ENCODE measurements at regions not wholly inside any gene's neighbourhood (a gene's known extent, or its start where the extent isn't known, plus 50 kb on each side); places are given as distances from the start of the nearest gene placed in this dataset.

GRCh38 chr1:103953386-103953785 lies 203.7 kb downstream of the AMY1C start:
- no peaks in the 10 kb centered on the region; the same call in 1 of the 2 replicates for H3K9me2 ChIP-seq (ENCODE audit: insufficient read depth)
- no peaks in the 10 kb centered on the region for H3F3A ChIP-seq (ENCODE audit: insufficient read depth, low read depth)
- no peaks in the 10 kb centered on the region for H3K27me3 ChIP-seq (ENCODE audit: insufficient read depth, low read depth)
- no peak overlapping the region for H3K4me2 ChIP-seq
- no peak for DNase-seq
- H3K36me3 ChIP-seq (ENCODE audit: low read depth) = no peaks in the 10 kb centered on the region
- no peaks in the 10 kb centered on the region for H3K4me1 ChIP-seq (replicated peaks; ENCODE audit: insufficient read depth)
- no peaks in the 10 kb centered on the region for H4K20me1 ChIP-seq (ENCODE audit: insufficient read depth)
- no peak overlapping the region for H2AFZ ChIP-seq
- H3K9me3 ChIP-seq (ENCODE audit: insufficient read depth, low read depth) = no peaks in the 10 kb centered on the region
- H3K4me3 ChIP-seq = no peak overlapping the region
- no TSS peak for BruUV-seq (replicated peaks)
- no peaks in the 10 kb centered on the region for H3K79me2 ChIP-seq (ENCODE audit: low read depth)
- ChIA-PET CTCF (no interaction called here), POLR2A (ENCODE audit: unreplicated experiment) (no interaction called here)
- intact Hi-C loops (cut with micrococcal nuclease; ENCODE audit: unreplicated experiment) = no loop called here
- TF ChIP-seq EZH2 (IDR thresholded peaks at IDR 0.05; ENCODE audit: low read depth) (no peak), CTCF (conservative IDR thresholded peaks at IDR 0.05) (no peak)
- no peak overlapping the region for H3K27ac ChIP-seq

- Histone ChIP-seq H3K4me2 (no peak overlapping the region), H3K79me2 (ENCODE audit: low read depth) (no peaks in the 10 kb centered on the region), H3K9me2 (ENCODE audit: insufficient read depth) (no peaks in the 10 kb centered on the region; the same call in 1 of the 2 replicates), H4K20me1 (ENCODE audit: insufficient read depth) (no peaks in the 10 kb centered on the region), H2AFZ (no peak overlapping the region), H3K4me3 (no peak overlapping the region), H3F3A (ENCODE audit: insufficient read depth, low read depth) (no peaks in the 10 kb centered on the region), H3K4me1 (replicated peaks; ENCODE audit: insufficient read depth) (no peaks in the 10 kb centered on the region), H3K36me3 (ENCODE audit: low read depth) (no peaks in the 10 kb centered on the region), H3K27ac (no peak overlapping the region), H3K9me3 (ENCODE audit: insufficient read depth, low read depth) (no peaks in the 10 kb centered on the region), H3K27me3 (ENCODE audit: insufficient read depth, low read depth) (no peaks in the 10 kb centered on the region)
- ChIA-PET CTCF (no interaction called here), POLR2A (ENCODE audit: unreplicated experiment) (no interaction called here)
- no TSS peak for BruUV-seq (replicated peaks)
- TF ChIP-seq EZH2 (IDR thresholded peaks at IDR 0.05; ENCODE audit: low read depth) (no peak), CTCF (conservative IDR thresholded peaks at IDR 0.05) (no peak)
- intact Hi-C loops (cut with micrococcal nuclease; ENCODE audit: unreplicated experiment) = no loop called here
- no peak for DNase-seq
Measured at GRCh38 chr1:103958699-103959098, 209.0 kb downstream of the AMY1C start.

- H3K4me1 ChIP-seq (replicated peaks; ENCODE audit: insufficient read depth) = no peaks in the 10 kb centered on the region
- intact Hi-C loops (cut with micrococcal nuclease; ENCODE audit: unreplicated experiment) = no loop called here
- no peak overlapping the region for H3K27ac ChIP-seq
- H3K36me3 ChIP-seq (ENCODE audit: low read depth) = no peaks in the 10 kb centered on the region
- TF ChIP-seq EZH2 (IDR thresholded peaks at IDR 0.05; ENCODE audit: low read depth) (no peak), CTCF (conservative IDR thresholded peaks at IDR 0.05) (no peak)
- H3K4me2 ChIP-seq = no peak overlapping the region
- no peaks in the 10 kb centered on the region for H3K27me3 ChIP-seq (ENCODE audit: insufficient read depth, low read depth)
- H2AFZ ChIP-seq = no peak overlapping the region
- H3K9me2 ChIP-seq (ENCODE audit: insufficient read depth) = no peaks in the 10 kb centered on the region; the same call in 1 of the 2 replicates
- H3F3A ChIP-seq (ENCODE audit: insufficient read depth, low read depth) = no peaks in the 10 kb centered on the region
- ChIA-PET CTCF (no interaction called here), POLR2A (ENCODE audit: unreplicated experiment) (no interaction called here)
- no peak overlapping the region for H3K4me3 ChIP-seq
- H4K20me1 ChIP-seq (ENCODE audit: insufficient read depth) = no peaks in the 10 kb centered on the region
- no peak for DNase-seq
- H3K79me2 ChIP-seq (ENCODE audit: low read depth) = no peaks in the 10 kb centered on the region
- no TSS peak for BruUV-seq (replicated peaks)
- no peaks in the 10 kb centered on the region for H3K9me3 ChIP-seq (ENCODE audit: insufficient read depth, low read depth)
Measured at GRCh38 chr1:103959565-103959964, 209.9 kb downstream of the AMY1C start.

All from PC-9 (cell line).